ENCODE measurements at regions not wholly inside any gene's neighbourhood (a gene's known extent, or its start where the extent isn't known, plus 50 kb on each side); places are given as distances from the start of the nearest gene placed in this dataset.

- TF ChIP-seq CTCF (IDR thresholded peaks at IDR 0.05) = no peak
- no peaks in the 10 kb centered on the region for H3K4me1 ChIP-seq
- no peaks in the 10 kb centered on the region for H3K9me3 ChIP-seq
- H3K27ac ChIP-seq = no peak overlapping the region
- H3K27me3 ChIP-seq (ENCODE audit: low read depth) = no peaks in the 10 kb centered on the region
- ATAC-seq (no peak), DNase-seq (no peak)
- intact Hi-C loops (cut with DNase I) = no loop called here
- H3K36me3 ChIP-seq = no peaks in the 10 kb centered on the region
- H3K4me3 ChIP-seq = no peak overlapping the region
Observed at GRCh38 chr10:81704596-81704995, 170.4 kb upstream of the NRG3 start.

- TF ChIP-seq CTCF (IDR thresholded peaks at IDR 0.05) = no peak
- intact Hi-C loops (cut with DNase I) = no loop called here
- Histone ChIP-seq H3K27me3 (ENCODE audit: low read depth) (no peaks in the 10 kb centered on the region), H3K36me3 (no peaks in the 10 kb centered on the region), H3K4me3 (no peak overlapping the region), H3K27ac (no peak overlapping the region), H3K4me1 (no peaks in the 10 kb centered on the region), H3K9me3 (no peaks in the 10 kb centered on the region)
- no peak for DNase-seq
- ATAC-seq = no peak
Observed at GRCh38 chr10:81708416-81708815, 166.6 kb upstream of the NRG3 start.

- TF ChIP-seq CTCF (IDR thresholded peaks at IDR 0.05) = no peak
- DNase-seq (no peak), ATAC-seq (no peak)
- intact Hi-C loops (cut with DNase I) = no loop called here
- Histone ChIP-seq H3K9me3 (no peaks in the 10 kb centered on the region), H3K27me3 (ENCODE audit: low read depth) (no peaks in the 10 kb centered on the region), H3K4me3 (no peak overlapping the region), H3K36me3 (no peaks in the 10 kb centered on the region), H3K4me1 (no peaks in the 10 kb centered on the region), H3K27ac (no peak overlapping the region)
Observed at GRCh38 chr10:81708929-81709328, 166.1 kb upstream of the NRG3 start.

GRCh38 chr10:81722399-81722798, 152.6 kb upstream of the NRG3 start:
- ATAC-seq (no peak), DNase-seq (no peak)
- Histone ChIP-seq H3K4me1 (no peaks in the 10 kb centered on the region), H3K27ac (no peak overlapping the region), H3K9me3 (no peaks in the 10 kb centered on the region), H3K27me3 (ENCODE audit: low read depth) (no peaks in the 10 kb centered on the region), H3K36me3 (no peaks in the 10 kb centered on the region), H3K4me3 (no peak overlapping the region)
- TF ChIP-seq CTCF (IDR thresholded peaks at IDR 0.05) = no peak
- intact Hi-C loops (cut with DNase I) = no loop called here

GRCh38 chr10:81724431-81724830, 150.6 kb upstream of the NRG3 start:
- H3K36me3 ChIP-seq = no peaks in the 10 kb centered on the region
- DNase-seq (no peak), ATAC-seq (no peak)
- intact Hi-C loops (cut with DNase I) = no loop called here
- no peaks in the 10 kb centered on the region for H3K4me1 ChIP-seq
- H3K27me3 ChIP-seq (ENCODE audit: low read depth) = no peaks in the 10 kb centered on the region
- no peak for TF ChIP-seq CTCF (IDR thresholded peaks at IDR 0.05)
- no peak overlapping the region for H3K27ac ChIP-seq
- H3K4me3 ChIP-seq = no peak overlapping the region
- no peaks in the 10 kb centered on the region for H3K9me3 ChIP-seq

GRCh38 chr10:81725851-81726250, 149.1 kb upstream of the NRG3 start:
- H3K4me3 ChIP-seq = no peak overlapping the region
- no peaks in the 10 kb centered on the region for H3K27me3 ChIP-seq (ENCODE audit: low read depth)
- no peak for TF ChIP-seq CTCF (IDR thresholded peaks at IDR 0.05)
- ATAC-seq = no peak
- DNase-seq = no peak
- intact Hi-C loops (cut with DNase I) = no loop called here
- H3K9me3 ChIP-seq = no peaks in the 10 kb centered on the region
- H3K4me1 ChIP-seq = no peaks in the 10 kb centered on the region
- H3K36me3 ChIP-seq = no peaks in the 10 kb centered on the region
- no peak overlapping the region for H3K27ac ChIP-seq

Measured in lower lobe of right lung (tissue), 2 donors.